ENCODE measurements at regions not wholly inside any gene's neighbourhood (a gene's known extent, or its start where the extent isn't known, plus 50 kb on each side); places are given as distances from the start of the nearest gene placed in this dataset.

DNA sequence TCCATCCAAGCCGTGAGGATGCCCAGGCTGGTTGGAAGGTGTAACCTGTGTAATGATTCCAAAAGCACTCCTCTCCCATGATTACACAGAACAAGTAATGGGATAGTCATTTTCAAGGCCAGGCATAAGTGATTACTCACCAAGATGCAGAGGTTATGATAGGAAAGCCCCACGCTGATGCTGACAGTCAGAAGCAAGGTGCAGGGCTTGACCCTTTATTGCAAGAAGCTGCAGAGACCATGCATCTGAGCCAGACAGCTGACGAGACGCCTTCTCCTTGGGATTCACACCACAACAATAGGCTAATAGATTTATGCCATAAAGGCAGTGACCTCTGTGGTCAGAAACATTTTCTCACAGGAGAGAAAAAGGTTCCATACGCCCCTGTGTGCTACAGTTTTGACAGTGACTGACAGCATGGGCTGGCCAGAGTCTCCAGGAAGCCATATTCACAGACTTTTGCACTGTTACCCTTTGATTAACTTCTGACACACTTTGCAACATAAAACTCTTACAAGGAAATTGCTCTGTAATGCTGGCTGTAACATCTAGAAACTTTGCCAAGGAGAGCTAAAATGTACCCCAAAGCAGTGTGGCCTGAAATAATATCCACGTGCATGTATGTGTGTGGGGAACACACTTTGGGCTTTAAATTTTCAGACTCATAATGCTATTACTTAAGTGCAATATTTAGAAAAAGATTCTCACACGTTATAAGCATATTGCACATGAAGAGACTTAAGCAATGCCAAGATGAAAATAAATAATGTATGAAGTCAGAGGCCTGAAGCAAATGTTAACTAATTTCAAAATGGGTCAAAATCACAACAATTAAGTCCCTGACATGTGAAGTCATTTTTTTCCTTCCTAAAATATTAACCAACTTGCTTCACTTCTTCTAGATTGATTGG is 1079.0 kb upstream of the TENM4 start:
- no peak for TF ChIP-seq POLR2AphosphoS5 (IDR thresholded peaks at IDR 0.05)
- TF ChIP-seq, protein P1, sequence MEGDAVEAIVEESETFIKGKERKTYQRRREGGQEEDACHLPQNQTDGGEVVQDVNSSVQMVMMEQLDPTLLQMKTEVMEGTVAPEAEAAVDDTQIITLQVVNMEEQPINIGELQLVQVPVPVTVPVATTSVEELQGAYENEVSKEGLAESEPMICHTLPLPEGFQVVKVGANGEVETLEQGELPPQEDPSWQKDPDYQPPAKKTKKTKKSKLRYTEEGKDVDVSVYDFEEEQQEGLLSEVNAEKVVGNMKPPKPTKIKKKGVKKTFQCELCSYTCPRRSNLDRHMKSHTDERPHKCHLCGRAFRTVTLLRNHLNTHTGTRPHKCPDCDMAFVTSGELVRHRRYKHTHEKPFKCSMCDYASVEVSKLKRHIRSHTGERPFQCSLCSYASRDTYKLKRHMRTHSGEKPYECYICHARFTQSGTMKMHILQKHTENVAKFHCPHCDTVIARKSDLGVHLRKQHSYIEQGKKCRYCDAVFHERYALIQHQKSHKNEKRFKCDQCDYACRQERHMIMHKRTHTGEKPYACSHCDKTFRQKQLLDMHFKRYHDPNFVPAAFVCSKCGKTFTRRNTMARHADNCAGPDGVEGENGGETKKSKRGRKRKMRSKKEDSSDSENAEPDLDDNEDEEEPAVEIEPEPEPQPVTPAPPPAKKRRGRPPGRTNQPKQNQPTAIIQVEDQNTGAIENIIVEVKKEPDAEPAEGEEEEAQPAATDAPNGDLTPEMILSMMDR (IDR thresholded peaks at IDR 0.05): no peak
- no peak for TF ChIP-seq EP300 (IDR thresholded peaks at IDR 0.05)

Measured in sigmoid colon (tissue), 4 donors.